Jurkat, Clone E6-1 (cell line): ENCODE measurements at regions not wholly inside any gene's neighbourhood (a gene's known extent, or its start where the extent isn't known, plus 50 kb on each side); places are given as distances from the start of the nearest gene placed in this dataset.

Source experiments
- DNase-seq: peaks from one replicate; pipeline ENCODE4 v3.0.0-alpha.2; 2011; ENCODE audit warnings: low read depth, low spot score
- H3K4me3 ChIP-seq: 2 replicates; pipeline ENCODE4 v1.5.1; 2011; ENCODE audit warnings: mild to moderate bottlenecking, low read length, control low read depth, moderate library complexity

DNA sequence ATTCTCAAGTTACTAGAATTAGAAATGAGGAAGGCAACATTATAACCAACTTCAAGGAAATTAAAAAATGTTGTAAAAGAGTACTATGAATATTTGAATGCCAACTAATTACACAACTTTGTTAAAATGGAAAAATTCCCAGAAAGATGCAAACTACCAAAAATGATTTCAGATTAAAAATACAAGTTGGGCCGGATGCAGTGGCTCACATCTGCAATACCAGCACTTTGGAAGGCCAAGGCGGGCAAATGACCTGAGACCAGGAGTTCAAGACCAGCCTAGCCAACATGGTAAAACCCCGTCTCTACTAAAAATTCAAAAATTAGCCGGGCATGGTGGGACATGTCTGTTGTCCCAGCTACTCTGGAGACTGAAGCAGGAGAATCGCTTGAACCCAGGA lies 874.2 kb upstream of the GJE1 start:
- no peak overlapping the region for H3K4me3 ChIP-seq
- DNase-seq, result no peak

GRCh38 chr6:141254336-141254735 lies 878.4 kb upstream of the GJE1 start:
- H3K4me3 ChIP-seq, result no peak overlapping the region
- no peak for DNase-seq

DNA sequence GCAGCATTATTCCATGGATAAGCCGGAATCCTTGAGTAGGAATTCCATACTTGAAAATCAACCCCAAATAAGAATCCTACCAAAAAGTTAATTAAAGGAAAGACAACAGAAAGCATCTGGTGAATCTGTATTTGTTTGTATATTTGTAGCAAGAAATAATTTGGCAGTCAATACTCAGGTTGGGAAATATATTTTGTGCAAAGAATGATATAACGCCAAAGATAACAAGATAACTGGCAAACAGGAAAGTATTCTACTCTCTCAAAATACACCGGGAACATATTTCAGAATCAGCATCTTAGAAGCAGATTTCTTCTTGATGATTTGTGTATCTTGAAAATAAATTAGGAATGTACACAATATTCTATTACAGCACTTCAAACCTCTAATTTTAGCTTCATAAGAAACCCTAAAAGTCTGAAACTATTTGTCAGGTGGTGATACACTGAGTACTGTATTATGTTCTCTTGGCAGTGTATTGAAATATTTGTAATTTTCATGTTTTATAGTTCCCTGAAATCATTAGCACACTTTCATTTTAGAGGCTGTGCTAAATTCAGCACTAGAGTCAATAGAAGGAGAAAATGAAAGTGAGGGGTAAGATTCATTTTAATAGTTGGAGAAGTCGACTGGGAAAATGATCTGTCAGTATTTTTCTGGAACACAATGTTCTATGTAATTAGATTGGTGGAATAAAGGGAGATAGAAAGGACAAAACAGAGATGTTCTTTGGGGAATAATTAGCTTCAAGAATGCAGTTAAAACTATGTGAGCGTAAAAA lies 879.7 kb upstream of the GJE1 start:
- no peak overlapping the region for H3K4me3 ChIP-seq
- DNase-seq, result no peak

DNA sequence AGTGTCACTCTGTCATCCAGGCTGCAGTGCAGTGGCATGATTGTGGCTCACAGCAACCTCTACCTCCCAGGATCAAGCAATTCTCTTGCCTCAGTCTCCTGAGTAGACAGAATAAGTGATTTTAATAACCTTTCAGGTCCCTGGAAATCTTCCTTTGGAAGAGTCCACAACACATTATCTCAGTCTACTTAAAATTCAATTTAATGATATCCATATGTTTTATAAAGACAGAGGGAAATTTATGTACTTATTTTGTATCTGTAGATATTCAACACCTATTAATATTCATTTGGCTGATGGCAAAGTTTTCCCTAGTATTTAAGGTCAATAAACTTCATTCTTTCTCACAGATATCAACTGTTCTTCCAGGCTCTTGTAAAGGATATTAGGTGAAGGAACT lies 881.4 kb upstream of the GJE1 start:
- no peak overlapping the region for H3K4me3 ChIP-seq
- DNase-seq, result no peak

- DNase-seq, result no peak
- H3K4me3 ChIP-seq, result no peak overlapping the region
Measured at GRCh38 chr6:141248021-141248799, 884.5 kb upstream of the GJE1 start.

- no peak overlapping the region for H3K4me3 ChIP-seq
- DNase-seq, result no peak
Measured at GRCh38 chr6:141244366-141244765, 888.4 kb upstream of the GJE1 start.

- no peak overlapping the region for H3K4me3 ChIP-seq
- DNase-seq, result no peak
Measured at GRCh38 chr6:141242957-141243356, 889.8 kb upstream of the GJE1 start.

- DNase-seq, result no peak
- no peak overlapping the region for H3K4me3 ChIP-seq
Measured at GRCh38 chr6:141229296-141229695, 903.4 kb upstream of the GJE1 start.

GRCh38 chr6:141218583-141218982 lies 914.1 kb upstream of the GJE1 start:
- H3K4me3 ChIP-seq, result no peak overlapping the region
- no peak for DNase-seq

DNA sequence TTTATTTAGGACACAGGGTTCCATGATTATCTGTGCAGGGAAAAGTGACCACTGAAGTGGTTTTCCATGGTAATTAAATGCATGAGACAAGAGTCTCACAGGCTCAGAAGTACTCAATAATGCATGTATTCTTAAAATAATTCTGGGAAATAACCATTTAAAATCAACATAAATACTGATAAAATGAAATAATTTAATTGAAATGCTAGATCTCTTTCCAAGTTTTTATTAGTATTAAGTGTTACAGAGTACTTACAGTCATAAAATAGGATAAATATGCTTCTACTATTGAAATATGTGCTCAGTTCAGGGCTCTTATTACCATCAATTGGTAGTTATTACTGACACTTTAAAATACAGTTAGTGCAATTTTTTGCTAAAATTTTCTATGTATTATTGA lies 916.0 kb upstream of the GJE1 start:
- no peak for DNase-seq
- H3K4me3 ChIP-seq, result no peak overlapping the region

DNA sequence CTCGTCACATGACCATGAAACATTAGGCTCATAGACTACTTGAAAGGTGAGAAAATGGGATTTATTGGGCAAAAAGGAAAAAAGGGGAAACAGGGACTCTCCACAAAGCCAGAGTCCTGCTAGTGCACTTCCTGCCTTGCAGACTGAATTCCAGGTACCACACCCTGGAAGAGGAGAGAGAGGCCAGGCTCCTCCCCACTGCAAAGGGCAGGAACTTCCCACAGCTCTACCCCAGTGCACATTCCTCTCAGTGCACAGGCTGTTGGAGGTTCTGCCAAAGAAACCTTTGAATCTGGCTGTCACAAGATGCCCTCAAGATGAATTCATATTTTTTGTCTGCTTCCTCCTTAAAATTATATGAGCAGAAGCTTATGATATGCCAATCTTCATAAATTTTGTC lies 920.4 kb upstream of the GJE1 start:
- DNase-seq, result no peak
- no peak overlapping the region for H3K4me3 ChIP-seq

DNA sequence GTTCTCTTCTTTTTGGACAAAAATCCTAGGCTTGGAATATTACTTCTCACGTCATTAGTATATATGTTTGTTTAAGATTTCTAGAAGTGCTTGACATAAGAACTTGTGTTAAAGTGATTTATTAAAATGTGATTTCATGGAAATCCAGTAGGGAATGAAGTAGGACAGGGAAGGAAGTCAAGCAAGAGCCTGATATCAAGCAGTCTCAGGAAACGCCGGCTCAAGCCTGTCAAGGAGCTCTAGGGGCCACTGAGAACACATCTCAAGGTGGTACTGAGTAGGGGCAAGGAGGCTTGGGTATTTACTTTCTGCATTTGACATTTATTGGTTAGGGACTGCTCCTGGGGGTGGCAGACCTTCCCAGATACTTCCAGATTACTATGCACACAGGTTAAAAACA lies 920.9 kb upstream of the GJE1 start:
- no peak overlapping the region for H3K4me3 ChIP-seq
- no peak for DNase-seq

- no peak overlapping the region for H3K4me3 ChIP-seq
- DNase-seq, result no peak
Measured at GRCh38 chr6:141210901-141211300, 921.8 kb upstream of the GJE1 start.

DNA sequence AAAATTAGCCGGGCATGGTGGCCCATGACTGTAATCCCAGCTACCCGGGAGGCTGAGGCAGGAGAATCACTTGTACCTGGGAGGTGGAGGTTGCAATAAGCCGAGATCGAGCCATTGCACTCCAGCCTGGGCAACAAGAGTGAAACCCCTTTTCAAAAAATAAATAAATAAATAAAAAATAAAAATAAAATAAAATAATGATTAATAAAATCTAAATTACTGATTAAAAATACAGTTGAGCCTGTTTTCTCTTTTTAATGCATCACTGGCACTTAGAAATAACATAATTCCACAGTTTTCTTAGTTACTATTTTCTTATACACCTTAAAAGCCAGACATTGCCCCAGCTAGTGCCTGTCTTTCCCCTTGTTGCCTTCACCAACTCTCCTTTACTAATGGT lies 922.8 kb upstream of the GJE1 start:
- no peak for DNase-seq
- H3K4me3 ChIP-seq, result no peak overlapping the region

- no peak overlapping the region for H3K4me3 ChIP-seq
- no peak for DNase-seq
Measured at GRCh38 chr6:141208101-141208500, 924.6 kb upstream of the GJE1 start.

GRCh38 chr6:141203902-141204575 lies 928.7 kb upstream of the GJE1 start:
- DNase-seq, result no peak
- no peak overlapping the region for H3K4me3 ChIP-seq

DNA sequence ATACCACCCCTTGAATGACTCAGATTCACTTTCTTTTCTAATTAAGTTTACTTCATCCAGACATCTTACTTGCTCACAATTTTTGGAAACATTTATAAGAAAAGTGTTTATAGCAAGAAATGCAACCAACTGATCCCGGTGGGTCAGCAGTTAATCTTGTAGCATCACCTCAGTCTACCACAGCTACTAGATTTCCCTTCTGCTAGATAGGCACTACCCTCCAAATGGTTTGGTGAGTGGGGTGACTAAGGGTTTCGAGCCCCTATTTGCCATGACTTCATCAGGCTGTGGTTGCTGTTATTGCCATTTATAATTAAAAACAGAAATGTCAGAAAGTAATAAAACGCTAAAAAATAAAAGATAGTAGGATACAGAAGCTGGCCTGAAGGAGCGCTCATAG lies 930.1 kb upstream of the GJE1 start:
- no peak for DNase-seq
- H3K4me3 ChIP-seq, result no peak overlapping the region

- no peak overlapping the region for H3K4me3 ChIP-seq
- DNase-seq, result no peak
Measured at GRCh38 chr6:141199074-141199473, 933.7 kb upstream of the GJE1 start.

GRCh38 chr6:141195251-141195832 lies 937.4 kb upstream of the GJE1 start:
- no peak overlapping the region for H3K4me3 ChIP-seq
- peak; percentile 1 for DNase-seq

GRCh38 chr6:141183368-141183767 lies 949.4 kb upstream of the GJE1 start:
- DNase-seq, result no peak
- H3K4me3 ChIP-seq, result no peak overlapping the region
